HEK293 (cell line): ENCODE measurements at regions not wholly inside any gene's neighbourhood (a gene's known extent, or its start where the extent isn't known, plus 50 kb on each side); places are given as distances from the start of the nearest gene placed in this dataset.

ENCODE experiments used
- CTCF ChIA-PET: fragments of 350-600 bp; formaldehyde crosslinking; extraction: SDS; loops from one replicate; lab custom pipeline; 2021; ENCODE audit warnings: antibody characterized with exemption; lab: Yijun Ruan, JAX
- POLR2A ChIA-PET: fragments of 300-600 bp; formaldehyde crosslinking; extraction: SDS; loops from one replicate; lab custom pipeline; 2020; ENCODE audit warnings: antibody characterized with exemption, inconsistent platforms; lab: Yijun Ruan, JAX
- H3K27ac ChIP-seq: fragments of 200-500 bp; sonication (Bioruptor generic); 2 replicates; pipeline ENCODE4 v1.5.1; 2014; ENCODE audit warnings: low read depth, low read length, control low read depth, inconsistent platforms; ENCODE audit errors: extremely low read depth
- H3K36me3 ChIP-seq, 2 experiments: fragments of 200-500 bp in 1 of 2; sonication (Bioruptor generic) in 1 of 2; 1 replicate in 1 of 2; 2 replicates in 1 of 2; pipeline ENCODE4 v1.5.1; 2014 to 2017; ENCODE audit warnings: inconsistent platforms in 2 of 2, low read length in 2 of 2; ENCODE audit not compliant: control insufficient read depth in 2 of 2, insufficient read depth in 1 of 2
- H3K4me1 ChIP-seq: fragments of 200-500 bp; sonication (Bioruptor generic); 2 replicates; pipeline ENCODE4 v1.5.1; 2014; ENCODE audit warnings: mild to moderate bottlenecking, low read length, inconsistent platforms; ENCODE audit not compliant: control insufficient read depth, insufficient read depth
- H3K4me3 ChIP-seq: 2 replicates; pipeline ENCODE4 v1.5.1; 2011; ENCODE audit warnings: low read depth, mild to moderate bottlenecking, control low read depth, low read length, moderate library complexity
- H3K9me3 ChIP-seq: fragments of 200-500 bp; sonication (Bioruptor generic); 2 replicates; pipeline ENCODE4 v1.5.1; 2014; ENCODE audit warnings: low read depth, low read length, inconsistent platforms; ENCODE audit not compliant: control insufficient read depth, insufficient read depth
- BCL11B ChIP-seq: fragments of 450-650 bp; formaldehyde crosslinking; IDR thresholded peaks from 2 replicates; pipeline ENCODE4 v1.5.1; 2016; ENCODE audit warnings: low read depth, missing biosample characterization, missing genetic modification characterization
- HOXC10 ChIP-seq: sonication (generic); formaldehyde crosslinking; IDR thresholded peaks from 2 replicates; pipeline ENCODE4 v1.8.1; 2023; ENCODE audit warnings: mild to moderate bottlenecking, missing genetic modification reagents
- MEIS1 ChIP-seq: sonication (generic); formaldehyde crosslinking; IDR thresholded peaks from 2 replicates; pipeline ENCODE4 v1.8.1; 2022; ENCODE audit warnings: missing genetic modification reagents, mild to moderate bottlenecking, borderline replicate concordance
- TCF7L2 ChIP-seq: IDR thresholded peaks from 2 replicates; pipeline ENCODE4 v1.6.1; 2011; ENCODE audit warnings: low read depth, mild to moderate bottlenecking, inconsistent platforms, low read length, moderate library complexity, borderline replicate concordance
- ZFP41 ChIP-seq: fragments of 450-650 bp; formaldehyde crosslinking; IDR thresholded peaks from 2 replicates; pipeline ENCODE4 v1.5.1; 2016; ENCODE audit warnings: missing biosample characterization, missing genetic modification characterization, borderline replicate concordance
- ZNF114 ChIP-seq: fragments of 450-650 bp; formaldehyde crosslinking; IDR thresholded peaks from 2 replicates; pipeline ENCODE4 v1.5.0; 2017; ENCODE audit warnings: missing biosample characterization, missing genetic modification characterization
- ZNF169 ChIP-seq: fragments of 450-650 bp; formaldehyde crosslinking; IDR thresholded peaks from 2 replicates; pipeline ENCODE4 v1.5.1; 2016; ENCODE audit warnings: missing biosample characterization, missing genetic modification characterization
- ZNF175 ChIP-seq: fragments of 450-650 bp; formaldehyde crosslinking; IDR thresholded peaks from 2 replicates; pipeline ENCODE4 v1.5.1; 2016; ENCODE audit warnings: missing biosample characterization, missing genetic modification characterization
- ZNF292 ChIP-seq: fragments of 450-650 bp; formaldehyde crosslinking; IDR thresholded peaks from 2 replicates; pipeline ENCODE4 v1.5.1; 2016; ENCODE audit warnings: low read depth, missing biosample characterization, missing genetic modification characterization, borderline replicate concordance
- ZNF341 ChIP-seq: fragments of 450-650 bp; formaldehyde crosslinking; IDR thresholded peaks from 2 replicates; pipeline ENCODE4; 2016; ENCODE audit warnings: low read depth, missing biosample characterization, missing genetic modification characterization
- ZNF416 ChIP-seq: fragments of 450-650 bp; formaldehyde crosslinking; IDR thresholded peaks from 2 replicates; pipeline ENCODE4 v1.5.1; 2016; ENCODE audit warnings: missing biosample characterization, missing genetic modification characterization
- ZNF521 ChIP-seq: fragments of 450-650 bp; formaldehyde crosslinking; IDR thresholded peaks from 2 replicates; pipeline ENCODE4 v1.5.1; 2017; ENCODE audit warnings: missing biosample characterization, mild to moderate bottlenecking, missing genetic modification characterization
- ZNF544 ChIP-seq: fragments of 450-650 bp; formaldehyde crosslinking; IDR thresholded peaks from 2 replicates; pipeline ENCODE4 v1.5.0; 2017; ENCODE audit warnings: missing biosample characterization, missing genetic modification characterization
- ZNF623 ChIP-seq: fragments of 450-650 bp; formaldehyde crosslinking; IDR thresholded peaks from 2 replicates; pipeline ENCODE4 v1.5.1; 2016; ENCODE audit warnings: missing biosample characterization, missing genetic modification characterization
- ZSCAN16 ChIP-seq: fragments of 450-650 bp; formaldehyde crosslinking; IDR thresholded peaks from 2 replicates; pipeline ENCODE4 v1.5.1; 2016; ENCODE audit warnings: missing biosample characterization, missing genetic modification characterization
- ZSCAN23 ChIP-seq: fragments of 450-650 bp; formaldehyde crosslinking; IDR thresholded peaks from 2 replicates; pipeline ENCODE4 v1.5.1; 2016; ENCODE audit warnings: missing biosample characterization, missing genetic modification characterization
- TF ChIP-seq, protein P1 (sequence below): fragments of 450-650 bp; formaldehyde crosslinking; IDR thresholded peaks from 2 replicates; pipeline ENCODE4 v1.5.1; 2016; ENCODE audit warnings: missing biosample characterization, missing genetic modification characterization
- TF ChIP-seq, protein P2 (sequence below): fragments of 450-650 bp; formaldehyde crosslinking; IDR thresholded peaks from 2 replicates; pipeline ENCODE4; 2016; ENCODE audit warnings: missing biosample characterization, missing genetic modification characterization
- TF ChIP-seq, protein P3 (sequence below): fragments of 450-650 bp; formaldehyde crosslinking; optimal IDR thresholded peaks from 2 replicates; pipeline ENCODE3; 2016; ENCODE audit warnings: missing biosample characterization, mild to moderate bottlenecking, missing genetic modification characterization
- TF ChIP-seq, protein P4 (sequence below): fragments of 450-650 bp; formaldehyde crosslinking; conservative IDR thresholded peaks from 2 replicates; pipeline ENCODE4 v1.5.1; 2016; ENCODE audit warnings: low read depth, missing biosample characterization, missing genetic modification characterization

DNA sequence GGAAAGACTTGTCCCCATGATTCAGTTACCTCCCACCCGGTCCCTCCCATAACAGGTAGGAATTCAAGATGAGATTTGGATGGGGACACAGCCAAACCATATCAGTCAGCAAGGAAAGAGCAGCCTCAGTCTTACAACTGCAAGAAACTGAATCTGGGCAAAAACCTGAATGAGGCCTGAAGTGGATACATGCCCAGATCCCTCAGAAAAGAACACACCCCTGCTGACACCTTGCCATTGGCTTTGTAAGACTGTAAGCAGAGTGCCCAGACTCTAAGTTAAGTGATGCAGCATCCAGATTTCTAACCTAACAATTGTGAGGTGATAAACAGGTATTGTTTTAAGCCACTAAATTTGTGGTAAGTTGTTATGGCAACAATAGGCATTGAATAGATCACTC is 670.8 kb downstream of the SORCS1 start (continued):
- TF ChIP-seq, protein P1, sequence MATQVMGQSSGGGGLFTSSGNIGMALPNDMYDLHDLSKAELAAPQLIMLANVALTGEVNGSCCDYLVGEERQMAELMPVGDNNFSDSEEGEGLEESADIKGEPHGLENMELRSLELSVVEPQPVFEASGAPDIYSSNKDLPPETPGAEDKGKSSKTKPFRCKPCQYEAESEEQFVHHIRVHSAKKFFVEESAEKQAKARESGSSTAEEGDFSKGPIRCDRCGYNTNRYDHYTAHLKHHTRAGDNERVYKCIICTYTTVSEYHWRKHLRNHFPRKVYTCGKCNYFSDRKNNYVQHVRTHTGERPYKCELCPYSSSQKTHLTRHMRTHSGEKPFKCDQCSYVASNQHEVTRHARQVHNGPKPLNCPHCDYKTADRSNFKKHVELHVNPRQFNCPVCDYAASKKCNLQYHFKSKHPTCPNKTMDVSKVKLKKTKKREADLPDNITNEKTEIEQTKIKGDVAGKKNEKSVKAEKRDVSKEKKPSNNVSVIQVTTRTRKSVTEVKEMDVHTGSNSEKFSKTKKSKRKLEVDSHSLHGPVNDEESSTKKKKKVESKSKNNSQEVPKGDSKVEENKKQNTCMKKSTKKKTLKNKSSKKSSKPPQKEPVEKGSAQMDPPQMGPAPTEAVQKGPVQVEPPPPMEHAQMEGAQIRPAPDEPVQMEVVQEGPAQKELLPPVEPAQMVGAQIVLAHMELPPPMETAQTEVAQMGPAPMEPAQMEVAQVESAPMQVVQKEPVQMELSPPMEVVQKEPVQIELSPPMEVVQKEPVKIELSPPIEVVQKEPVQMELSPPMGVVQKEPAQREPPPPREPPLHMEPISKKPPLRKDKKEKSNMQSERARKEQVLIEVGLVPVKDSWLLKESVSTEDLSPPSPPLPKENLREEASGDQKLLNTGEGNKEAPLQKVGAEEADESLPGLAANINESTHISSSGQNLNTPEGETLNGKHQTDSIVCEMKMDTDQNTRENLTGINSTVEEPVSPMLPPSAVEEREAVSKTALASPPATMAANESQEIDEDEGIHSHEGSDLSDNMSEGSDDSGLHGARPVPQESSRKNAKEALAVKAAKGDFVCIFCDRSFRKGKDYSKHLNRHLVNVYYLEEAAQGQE (tag by site-specific recombination), result no peak
- no peak for TF ChIP-seq ZNF292 (tag by site-specific recombination)
- TF ChIP-seq, protein P2, sequence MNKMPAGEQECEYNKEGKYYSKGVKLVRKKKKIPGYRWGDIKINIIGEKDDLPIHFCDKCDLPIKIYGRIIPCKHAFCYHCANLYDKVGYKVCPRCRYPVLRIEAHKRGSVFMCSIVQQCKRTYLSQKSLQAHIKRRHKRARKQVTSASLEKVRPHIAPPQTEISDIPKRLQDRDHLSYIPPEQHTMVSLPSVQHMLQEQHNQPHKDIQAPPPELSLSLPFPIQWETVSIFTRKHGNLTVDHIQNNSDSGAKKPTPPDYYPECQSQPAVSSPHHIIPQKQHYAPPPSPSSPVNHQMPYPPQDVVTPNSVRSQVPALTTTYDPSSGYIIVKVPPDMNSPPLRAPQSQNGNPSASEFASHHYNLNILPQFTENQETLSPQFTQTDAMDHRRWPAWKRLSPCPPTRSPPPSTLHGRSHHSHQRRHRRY (tag by site-specific recombination), result no peak
- no peak for TF ChIP-seq ZNF114 (tag by site-specific recombination)
- no peak for TF ChIP-seq TCF7L2
- TF ChIP-seq ZNF544, result no peak
- TF ChIP-seq ZNF521 (tag by site-specific recombination), result no peak

DNA sequence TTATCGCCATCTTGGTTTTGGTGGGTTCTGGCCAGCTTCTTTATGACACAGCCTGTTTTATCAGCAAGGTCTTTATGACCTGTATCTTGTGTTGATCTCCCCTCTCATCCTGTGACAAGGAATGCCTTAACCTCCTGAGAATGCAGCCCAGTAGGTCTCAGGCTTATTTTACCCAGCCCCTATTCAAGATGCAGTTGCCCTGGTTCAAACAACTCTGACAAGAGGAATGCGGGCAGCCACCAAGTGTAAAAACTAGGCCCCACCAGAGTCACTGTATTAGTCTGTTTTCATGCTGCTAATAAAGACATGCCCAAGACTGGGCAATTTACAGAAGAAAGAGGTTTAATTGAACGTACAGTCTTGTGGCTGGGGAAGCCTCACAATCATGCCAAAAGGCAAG is 671.3 kb downstream of the SORCS1 start:
- TF ChIP-seq ZNF623 (tag by site-specific recombination), result no peak
- TF ChIP-seq BCL11B, result no peak
- no peak for TF ChIP-seq ZSCAN23 (tag by site-specific recombination)
- TF ChIP-seq MEIS1 (CRISPR knock-in tag), result no peak
- H3K4me1 ChIP-seq, result no peaks in the 10 kb centered on the region
- no peak overlapping the region for H3K4me3 ChIP-seq
- ChIA-PET CTCF (no interaction called here), POLR2A (no interaction called here)
- H3K9me3 ChIP-seq, result no peaks in the 10 kb centered on the region
- no peak overlapping the region for H3K27ac ChIP-seq
- H3K36me3 ChIP-seq, result no peaks in the 10 kb centered on the region

DNA sequence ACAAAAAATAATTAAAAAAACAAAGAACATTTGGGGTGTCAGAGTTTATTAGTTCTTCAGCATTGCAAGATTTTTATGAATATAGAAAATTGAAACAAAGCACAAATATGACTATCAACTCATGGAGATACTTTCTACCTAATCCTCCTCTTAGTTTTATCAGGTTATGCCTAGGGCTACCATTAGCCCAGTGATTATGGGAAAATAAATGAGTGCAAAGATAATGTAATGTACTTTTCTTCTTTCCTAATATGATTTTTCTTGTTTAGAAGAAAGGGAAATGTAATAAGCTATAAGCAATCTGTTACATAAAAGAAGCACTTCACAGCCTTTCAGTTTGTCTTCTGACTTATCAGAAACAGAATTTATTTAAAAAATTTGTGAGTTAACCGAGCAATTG is 676.8 kb downstream of the SORCS1 start:
- Histone ChIP-seq H3K36me3 (no peaks in the 10 kb centered on the region), H3K4me3 (no peak overlapping the region), H3K9me3 (no peaks in the 10 kb centered on the region), H3K27ac (no peak overlapping the region), H3K4me1 (no peaks in the 10 kb centered on the region)
- TF ChIP-seq ZNF175 (tag by site-specific recombination), result no peak
- POLR2A ChIA-PET, result no interaction called here
- CTCF ChIA-PET, result no interaction called here

DNA sequence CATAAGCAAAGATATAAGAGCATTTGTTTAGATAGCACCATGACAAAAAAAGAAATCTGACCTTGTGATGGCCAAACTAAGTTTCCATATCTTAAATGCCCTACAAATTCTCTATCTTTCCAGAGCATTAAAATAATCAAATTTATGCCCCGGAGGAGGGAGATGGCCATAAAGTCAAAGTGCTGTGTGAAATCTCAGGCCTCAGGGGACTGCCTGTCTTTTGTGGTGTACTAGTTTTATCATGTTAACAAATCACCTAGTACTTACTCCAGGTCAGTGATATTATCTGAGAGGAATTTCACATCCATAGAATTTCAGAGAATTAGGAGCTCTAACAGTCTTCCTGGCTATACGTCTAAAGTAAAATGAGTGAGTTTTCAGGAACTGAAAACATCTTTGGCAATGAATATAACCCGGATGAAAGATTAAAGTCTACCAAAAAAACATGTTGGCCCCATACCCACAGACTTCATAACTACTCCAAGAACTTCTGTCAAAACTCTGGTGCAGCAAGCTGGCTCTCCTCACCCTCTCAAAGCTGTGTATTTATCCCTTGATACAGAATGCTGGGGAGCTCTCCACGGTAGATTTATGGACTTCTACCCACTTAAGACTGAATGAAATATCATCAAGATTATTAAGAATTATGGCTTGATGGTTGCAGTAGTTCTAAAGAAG is 682.8 kb downstream of the SORCS1 start:
- Histone ChIP-seq H3K27ac (no peak overlapping the region), H3K9me3 (no peaks in the 10 kb centered on the region), H3K4me1 (peaks cover 18% of the 10 kb centered on the region), H3K4me3 (no peak overlapping the region), H3K36me3 (no peaks in the 10 kb centered on the region)
- ChIA-PET POLR2A (no interaction called here), CTCF (interaction anchor here (0.6 to 1.3 kb wide), 4 partner anchors 24 to 1009 kb away, joined by 3 to 5 read pairs (median 3); no protein-coding TSS in a partner anchor)
- TF ChIP-seq, protein P3, sequence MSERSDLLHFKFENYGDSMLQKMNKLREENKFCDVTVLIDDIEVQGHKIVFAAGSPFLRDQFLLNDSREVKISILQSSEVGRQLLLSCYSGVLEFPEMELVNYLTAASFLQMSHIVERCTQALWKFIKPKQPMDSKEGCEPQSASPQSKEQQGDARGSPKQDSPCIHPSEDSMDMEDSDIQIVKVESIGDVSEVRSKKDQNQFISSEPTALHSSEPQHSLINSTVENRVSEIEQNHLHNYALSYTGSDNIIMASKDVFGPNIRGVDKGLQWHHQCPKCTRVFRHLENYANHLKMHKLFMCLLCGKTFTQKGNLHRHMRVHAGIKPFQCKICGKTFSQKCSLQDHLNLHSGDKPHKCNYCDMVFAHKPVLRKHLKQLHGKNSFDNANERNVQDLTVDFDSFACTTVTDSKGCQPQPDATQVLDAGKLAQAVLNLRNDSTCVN (tag by site-specific recombination), result no peak
- TF ChIP-seq ZSCAN16 (tag by site-specific recombination) (no peak), ZNF341 (tag by site-specific recombination) (no peak), ZNF416 (tag by site-specific recombination) (no peak), HOXC10 (CRISPR knock-in tag) (no peak), ZNF169 (tag by site-specific recombination) (no peak), ZFP41 (no peak)
- TF ChIP-seq, protein P4, sequence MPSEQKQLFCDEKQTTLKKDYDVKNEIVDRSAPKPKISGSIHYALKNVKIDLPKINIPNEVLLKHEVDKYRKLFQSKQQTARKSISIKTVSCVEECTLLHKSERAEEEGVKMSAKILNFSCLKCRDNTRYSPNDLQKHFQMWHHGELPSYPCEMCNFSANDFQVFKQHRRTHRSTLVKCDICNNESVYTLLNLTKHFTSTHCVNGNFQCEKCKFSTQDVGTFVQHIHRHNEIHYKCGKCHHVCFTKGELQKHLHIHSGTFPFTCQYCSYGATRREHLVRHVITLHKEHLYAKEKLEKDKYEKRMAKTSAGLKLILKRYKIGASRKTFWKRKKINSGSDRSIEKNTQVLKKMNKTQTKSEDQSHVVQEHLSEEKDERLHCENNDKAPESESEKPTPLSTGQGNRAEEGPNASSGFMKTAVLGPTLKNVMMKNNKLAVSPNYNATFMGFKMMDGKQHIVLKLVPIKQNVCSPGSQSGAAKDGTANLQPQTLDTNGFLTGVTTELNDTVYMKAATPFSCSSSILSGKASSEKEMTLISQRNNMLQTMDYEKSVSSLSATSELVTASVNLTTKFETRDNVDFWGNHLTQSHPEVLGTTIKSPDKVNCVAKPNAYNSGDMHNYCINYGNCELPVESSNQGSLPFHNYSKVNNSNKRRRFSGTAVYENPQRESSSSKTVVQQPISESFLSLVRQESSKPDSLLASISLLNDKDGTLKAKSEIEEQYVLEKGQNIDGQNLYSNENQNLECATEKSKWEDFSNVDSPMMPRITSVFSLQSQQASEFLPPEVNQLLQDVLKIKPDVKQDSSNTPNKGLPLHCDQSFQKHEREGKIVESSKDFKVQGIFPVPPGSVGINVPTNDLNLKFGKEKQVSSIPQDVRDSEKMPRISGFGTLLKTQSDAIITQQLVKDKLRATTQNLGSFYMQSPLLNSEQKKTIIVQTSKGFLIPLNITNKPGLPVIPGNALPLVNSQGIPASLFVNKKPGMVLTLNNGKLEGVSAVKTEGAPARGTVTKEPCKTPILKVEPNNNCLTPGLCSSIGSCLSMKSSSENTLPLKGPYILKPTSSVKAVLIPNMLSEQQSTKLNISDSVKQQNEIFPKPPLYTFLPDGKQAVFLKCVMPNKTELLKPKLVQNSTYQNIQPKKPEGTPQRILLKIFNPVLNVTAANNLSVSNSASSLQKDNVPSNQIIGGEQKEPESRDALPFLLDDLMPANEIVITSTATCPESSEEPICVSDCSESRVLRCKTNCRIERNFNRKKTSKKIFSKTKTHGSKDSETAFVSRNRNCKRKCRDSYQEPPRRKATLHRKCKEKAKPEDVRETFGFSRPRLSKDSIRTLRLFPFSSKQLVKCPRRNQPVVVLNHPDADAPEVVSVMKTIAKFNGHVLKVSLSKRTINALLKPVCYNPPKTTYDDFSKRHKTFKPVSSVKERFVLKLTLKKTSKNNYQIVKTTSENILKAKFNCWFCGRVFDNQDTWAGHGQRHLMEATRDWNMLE, result no peak
